GM23248 (cell line): ENCODE measurements at regions not wholly inside any gene's neighbourhood (a gene's known extent, or its start where the extent isn't known, plus 50 kb on each side); places are given as distances from the start of the nearest gene placed in this dataset.

Experiments
- EZH2 ChIP-seq: fragments of 200-600 bp; sonication (generic); IDR thresholded peaks from 2 replicates; pipeline ENCODE4 v1.6.1; 2018; ENCODE audit warnings: antibody characterized with exemption, mild to moderate bottlenecking; ENCODE audit not compliant: insufficient read depth, poor library complexity, severe bottlenecking
- EZH2phosphoT487 ChIP-seq: fragments of 200-600 bp; sonication (generic); IDR thresholded peaks from 2 replicates; pipeline ENCODE4 v1.6.1; 2018; ENCODE audit warnings: antibody characterized with exemption, moderate library complexity, mild to moderate bottlenecking, low read depth; ENCODE audit not compliant: insufficient read depth

GRCh38 chr11:112725636-112726035 lies 235.6 kb upstream of the NCAM1 start:
- TF ChIP-seq EZH2phosphoT487, result no peak
- no peak for TF ChIP-seq EZH2
